Esophagus (tissue), 2 donors: ENCODE measurements at regions not wholly inside any gene's neighbourhood (a gene's known extent, or its start where the extent isn't known, plus 50 kb on each side); places are given as distances from the start of the nearest gene placed in this dataset.
"Not testable (repeated sequence)": the region's sequence is repeated elsewhere in the genome, so short reads cannot be mapped to it uniquely, and the experiment has no call there.

Experiments
- H3K27ac ChIP-seq, 2 donors: one replicate each; pipeline ENCODE4 v1.5.1; 2013; ENCODE audit warnings: low read depth in 2 of 2, mild to moderate bottlenecking in 2 of 2, inconsistent platforms in 1 of 2, low read length in 1 of 2, moderate library complexity in 1 of 2
- H3K27me3 ChIP-seq, 2 donors: one replicate each; pipeline ENCODE4 v1.6.1; 2013; ENCODE audit warnings: low read length in 2 of 2, control low read depth in 1 of 2, mild to moderate bottlenecking in 1 of 2; ENCODE audit not compliant: insufficient read depth in 2 of 2, control insufficient read depth in 1 of 2
- H3K36me3 ChIP-seq, 2 donors: one replicate each; pipeline ENCODE4 v1.6.1; 2013; ENCODE audit warnings: low read length in 1 of 2; ENCODE audit not compliant: control insufficient read depth in 2 of 2, insufficient read depth in 2 of 2
- H3K4me1 ChIP-seq, 2 donors: one replicate each; pipeline ENCODE4 v1.6.1; 2013; ENCODE audit warnings: low read length in 1 of 2; ENCODE audit not compliant: control insufficient read depth in 2 of 2, insufficient read depth in 2 of 2
- H3K4me3 ChIP-seq, 2 donors: one replicate each; pipeline ENCODE4 v1.5.1; 2013; ENCODE audit warnings: low read length in 2 of 2, mild to moderate bottlenecking in 2 of 2, low read depth in 1 of 2, moderate library complexity in 1 of 2
- H3K9me3 ChIP-seq, 2 donors: one replicate each; pipeline ENCODE4 v1.6.1; 2013; ENCODE audit warnings: mild to moderate bottlenecking in 2 of 2, low read depth in 1 of 2, low read length in 1 of 2, moderate library complexity in 1 of 2; ENCODE audit not compliant: control insufficient read depth in 2 of 2, insufficient read depth in 1 of 2
- WGBS, 2 donors: extraction: QIAGEN DNeasy Blood & Tissue Kit; methylation state at CpG; one replicate each; pipeline ENCODE4 v1.1.7; 2013; 5-methylcytosine and 5-hydroxymethylcytosine counted together
- donor health status: healthy with polysubstance abuse.
- donor health status: Bipolar disorder and iron deficiency.

DNA sequence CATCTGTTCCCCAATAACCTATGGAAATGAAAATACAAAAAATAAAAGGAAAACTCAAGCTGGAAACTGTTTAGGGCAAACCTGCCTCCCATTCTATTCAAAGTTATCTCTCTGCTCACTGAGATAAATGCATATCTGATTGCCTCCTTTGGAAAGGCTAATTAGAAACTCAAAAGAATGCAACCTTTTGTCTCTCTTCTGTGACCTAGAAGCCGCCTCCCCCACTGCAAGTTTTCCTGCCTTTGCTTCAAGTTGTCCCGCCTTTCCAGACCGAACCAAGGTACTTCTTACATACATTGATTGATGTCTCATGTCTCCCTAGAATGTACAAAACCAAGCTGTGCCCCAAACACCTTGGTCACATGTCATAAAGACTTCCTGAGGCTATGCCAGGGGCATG is 115.9 kb upstream of the NBPF26 start:
- H3K4me3 ChIP-seq, H3K27me3 ChIP-seq, H3K4me1 ChIP-seq, H3K36me3 ChIP-seq, H3K9me3 ChIP-seq, H3K27ac ChIP-seq: not testable (repeated sequence)
- WGBS, 2 donors: no CpG with 5 or more reads among the region's 3 CpGs

GRCh38 chr1:120608314-120609014 is 115.3 kb upstream of the NBPF26 start:
- H3K27ac ChIP-seq: not testable (repeated sequence)
- WGBS, 2 donors: no CpG with 5 or more reads among the region's 8 CpGs

GRCh38 chr1:120609015-120609573 is 114.7 kb upstream of the NBPF26 start:
- H3K27ac ChIP-seq, H3K4me1 ChIP-seq, H3K27me3 ChIP-seq, H3K4me3 ChIP-seq, H3K9me3 ChIP-seq, H3K36me3 ChIP-seq: not testable (repeated sequence)
- WGBS, 2 donors: no CpG with 5 or more reads among the region's 3 CpGs

More at GRCh38 chr1:120608314-120609014, 115.3 kb upstream of the NBPF26 start:
- H3K4me1 ChIP-seq, H3K4me3 ChIP-seq, H3K27me3 ChIP-seq, H3K36me3 ChIP-seq, H3K9me3 ChIP-seq: not testable (repeated sequence)

- no CpG with 5 or more reads among the region's 6 CpGs for WGBS, 2 donors
- not testable (repeated sequence) for H3K9me3 ChIP-seq, H3K4me3 ChIP-seq, H3K4me1 ChIP-seq, H3K36me3 ChIP-seq, H3K27me3 ChIP-seq, H3K27ac ChIP-seq
Measured at GRCh38 chr1:120609834-120610233, 113.9 kb upstream of the NBPF26 start.

DNA sequence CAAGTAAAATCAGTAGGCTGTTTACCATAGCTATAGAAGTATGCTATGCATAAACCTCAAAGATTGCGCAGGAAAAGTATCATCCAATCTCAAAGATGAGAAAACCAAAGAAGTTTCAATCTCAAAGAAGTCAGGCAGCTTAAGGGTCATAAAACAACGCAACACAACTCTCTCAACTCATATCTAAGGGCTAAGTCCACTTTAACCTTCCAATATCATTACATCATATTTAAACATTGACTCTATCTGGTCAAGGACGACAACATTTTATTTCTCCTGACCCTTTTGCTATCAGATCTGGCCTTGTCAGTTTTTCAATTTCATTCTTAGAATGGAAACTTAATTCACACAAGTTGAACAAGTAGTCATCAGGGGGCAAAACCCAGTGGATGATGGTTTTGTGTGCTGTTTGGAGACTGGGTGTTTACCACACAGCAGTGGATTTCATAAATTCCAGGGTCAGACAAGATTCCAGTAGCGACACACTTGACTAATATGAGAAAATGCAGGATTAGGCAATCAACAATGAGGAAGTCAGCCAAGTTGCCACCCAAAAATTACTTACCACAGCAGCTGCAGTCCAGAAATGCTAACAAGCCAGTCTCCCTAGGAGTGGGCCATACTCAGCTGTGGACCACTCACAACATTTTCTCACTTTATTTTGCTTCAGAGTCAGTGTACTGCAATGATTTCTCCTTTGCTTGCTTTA is 108.7 kb upstream of the NBPF26 start:
- no CpG with 5 or more reads among the region's 4 CpGs for WGBS, 2 donors
- not testable (repeated sequence) for H3K36me3 ChIP-seq, H3K27me3 ChIP-seq, H3K4me1 ChIP-seq, H3K4me3 ChIP-seq, H3K9me3 ChIP-seq, H3K27ac ChIP-seq

DNA sequence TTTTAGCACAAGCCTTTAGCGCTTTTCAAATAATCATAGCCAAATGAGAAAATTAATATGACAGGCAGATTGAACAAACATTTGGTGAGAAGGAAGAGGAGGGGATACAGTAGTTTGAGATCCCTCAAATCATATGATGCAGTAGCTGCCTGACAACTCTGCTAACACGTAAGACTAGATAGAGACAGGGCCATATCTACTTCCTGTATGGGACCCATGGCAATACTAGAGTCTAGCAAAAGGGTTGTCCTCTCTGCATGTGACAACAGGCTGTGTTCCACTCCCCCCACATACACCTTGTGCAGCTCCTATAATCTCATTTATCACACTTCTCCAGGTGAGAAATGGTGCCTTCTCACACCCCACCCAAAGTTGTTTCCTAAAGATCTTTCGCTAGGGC is 106.3 kb upstream of the NBPF26 start:
- H3K4me1 ChIP-seq, H3K27ac ChIP-seq, H3K4me3 ChIP-seq, H3K36me3 ChIP-seq, H3K27me3 ChIP-seq, H3K9me3 ChIP-seq: not testable (repeated sequence)
- no CpG with 5 or more reads among the region's 3 CpGs for WGBS, 2 donors

DNA sequence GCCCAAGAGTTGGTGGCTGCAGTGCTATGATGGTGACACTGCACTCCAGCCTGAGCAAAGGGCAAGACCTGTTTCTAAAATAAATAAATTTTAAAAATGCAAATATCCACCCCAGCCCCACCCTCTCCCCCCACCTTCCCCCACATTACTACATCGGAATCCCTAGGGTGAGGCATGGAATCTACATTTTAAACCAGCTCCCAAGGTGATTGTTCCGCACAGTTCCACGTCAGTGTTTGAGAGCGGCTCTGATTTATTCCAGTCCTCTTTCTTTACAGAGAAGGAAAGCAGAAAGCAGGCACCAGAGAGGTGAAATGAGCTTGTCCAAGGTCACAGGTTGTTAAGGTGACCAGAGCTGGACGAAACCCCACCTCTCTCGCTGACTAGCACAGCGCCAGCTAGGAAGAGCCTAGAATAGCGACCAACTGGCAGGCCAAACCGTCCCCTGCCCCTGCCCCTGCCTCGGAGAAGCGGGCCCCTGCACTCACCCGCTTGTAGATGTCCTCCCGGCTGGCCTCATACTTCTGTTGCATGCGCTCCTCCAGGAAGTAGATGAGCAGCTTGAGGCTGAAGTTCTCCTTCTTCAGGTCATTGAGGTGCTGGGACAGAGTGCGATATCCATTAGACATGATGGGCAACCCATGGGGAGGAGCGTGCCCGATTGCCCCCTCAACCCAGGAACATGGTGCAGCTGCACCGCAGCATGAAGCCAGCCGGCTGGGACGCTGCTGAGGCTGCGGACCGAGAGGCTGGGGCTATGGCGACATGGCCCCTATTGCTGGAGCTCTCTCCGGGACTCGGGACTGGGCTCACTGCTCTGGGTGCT is 103.7 kb upstream of the NBPF26 start:
- not testable (repeated sequence) for H3K27me3 ChIP-seq, H3K27ac ChIP-seq, H3K4me3 ChIP-seq, H3K9me3 ChIP-seq, H3K36me3 ChIP-seq, H3K4me1 ChIP-seq
- WGBS, 2 donors: no CpG with 5 or more reads among the region's 25 CpGs

- no CpG with 5 or more reads among the region's 5 CpGs for WGBS, 2 donors
- H3K27ac ChIP-seq, H3K9me3 ChIP-seq, H3K36me3 ChIP-seq, H3K27me3 ChIP-seq, H3K4me3 ChIP-seq, H3K4me1 ChIP-seq: not testable (repeated sequence)
Measured at GRCh38 chr1:120620693-120620969, 103.1 kb upstream of the NBPF26 start.

DNA sequence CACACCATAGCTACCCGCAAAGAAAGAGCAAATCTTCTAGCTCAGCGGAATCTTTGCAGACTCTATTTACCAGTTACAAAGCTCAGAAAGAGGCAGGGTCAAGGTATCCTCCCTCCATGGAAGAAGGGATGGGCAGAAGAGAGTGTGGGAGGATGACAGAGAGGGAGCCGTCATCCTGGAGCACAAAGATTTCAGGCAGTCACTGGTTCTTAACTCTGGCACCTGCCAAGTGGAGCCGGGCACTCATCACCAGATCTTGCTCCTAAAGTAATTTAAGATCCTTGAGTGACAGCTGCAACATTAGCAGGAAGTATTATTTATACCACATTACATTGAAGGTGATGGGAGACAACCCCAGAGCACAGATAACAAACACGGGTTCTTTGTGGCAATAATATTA is 102.5 kb upstream of the NBPF26 start:
- H3K4me3 ChIP-seq, H3K27ac ChIP-seq, H3K27me3 ChIP-seq, H3K4me1 ChIP-seq, H3K9me3 ChIP-seq, H3K36me3 ChIP-seq: not testable (repeated sequence)
- WGBS, 2 donors: no CpG with 5 or more reads among the region's 5 CpGs
